Cardiac muscle cell (in vitro differentiated cells and primary cell): ENCODE measurements at regions not wholly inside any gene's neighbourhood (a gene's known extent, or its start where the extent isn't known, plus 50 kb on each side); places are given as distances from the start of the nearest gene placed in this dataset.

Experiments
- DNase-seq, 2 donors: peaks; one replicate each; pipeline versions ENCODE4 v3.0.0 to v3.0.0-alpha.2; 2010 to 2017; ENCODE audit warnings: low read depth in 1 of 2, low spot score in 1 of 2
- H3K27ac ChIP-seq: fragments of 200-600 bp; sonication (generic); 2 replicates; pipeline ENCODE4 v1.5.1; 2016
- H3K27me3 ChIP-seq: fragments of 200-600 bp; sonication (generic); 2 replicates; pipeline ENCODE4 v1.6.0; 2016; ENCODE audit warnings: control low read depth
- H3K36me3 ChIP-seq: fragments of 200-600 bp; sonication (generic); 2 replicates; pipeline ENCODE4 v1.5.1; 2016; ENCODE audit warnings: control low read depth
- H3K4me1 ChIP-seq: fragments of 200-600 bp; sonication (generic); 2 replicates; pipeline ENCODE4 v1.8.1; 2017; ENCODE audit warnings: low read depth, mild to moderate bottlenecking, mixed run types
- H3K4me3 ChIP-seq: fragments of 200-600 bp; sonication (generic); 2 replicates; pipeline ENCODE4 v1.5.1; 2016; ENCODE audit warnings: mild to moderate bottlenecking
- H3K9me3 ChIP-seq: fragments of 200-600 bp; sonication (generic); 2 replicates; pipeline ENCODE4 v1.5.1; 2017; ENCODE audit warnings: low read depth, mild to moderate bottlenecking, control low read depth
- TF ChIP-seq, protein P1 (sequence below): IDR thresholded peaks from 2 replicates; pipeline ENCODE4 v1.5.1; 2012; ENCODE audit warnings: low read depth, mild to moderate bottlenecking, low read length

- TF ChIP-seq, protein P1, sequence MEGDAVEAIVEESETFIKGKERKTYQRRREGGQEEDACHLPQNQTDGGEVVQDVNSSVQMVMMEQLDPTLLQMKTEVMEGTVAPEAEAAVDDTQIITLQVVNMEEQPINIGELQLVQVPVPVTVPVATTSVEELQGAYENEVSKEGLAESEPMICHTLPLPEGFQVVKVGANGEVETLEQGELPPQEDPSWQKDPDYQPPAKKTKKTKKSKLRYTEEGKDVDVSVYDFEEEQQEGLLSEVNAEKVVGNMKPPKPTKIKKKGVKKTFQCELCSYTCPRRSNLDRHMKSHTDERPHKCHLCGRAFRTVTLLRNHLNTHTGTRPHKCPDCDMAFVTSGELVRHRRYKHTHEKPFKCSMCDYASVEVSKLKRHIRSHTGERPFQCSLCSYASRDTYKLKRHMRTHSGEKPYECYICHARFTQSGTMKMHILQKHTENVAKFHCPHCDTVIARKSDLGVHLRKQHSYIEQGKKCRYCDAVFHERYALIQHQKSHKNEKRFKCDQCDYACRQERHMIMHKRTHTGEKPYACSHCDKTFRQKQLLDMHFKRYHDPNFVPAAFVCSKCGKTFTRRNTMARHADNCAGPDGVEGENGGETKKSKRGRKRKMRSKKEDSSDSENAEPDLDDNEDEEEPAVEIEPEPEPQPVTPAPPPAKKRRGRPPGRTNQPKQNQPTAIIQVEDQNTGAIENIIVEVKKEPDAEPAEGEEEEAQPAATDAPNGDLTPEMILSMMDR: no peak
- Histone ChIP-seq H3K4me3 (no peak overlapping the region), H3K27ac (no peak overlapping the region), H3K9me3 (no peaks in the 10 kb centered on the region), H3K27me3 (no peaks in the 10 kb centered on the region), H3K36me3 (no peaks in the 10 kb centered on the region), H3K4me1 (no peaks in the 10 kb centered on the region)
- no peak for DNase-seq
Measured at GRCh38 chr3:145648396-145648795, 512.6 kb downstream of the PLOD2 start.

GRCh38 chr3:145649368-145649887 is 511.6 kb downstream of the PLOD2 start:
- DNase-seq: no peak
- no peaks in the 10 kb centered on the region for H3K27me3 ChIP-seq
- H3K4me3 ChIP-seq: no peak overlapping the region
- TF ChIP-seq, protein P1: no peak
- no peak overlapping the region for H3K27ac ChIP-seq
- H3K36me3 ChIP-seq: no peaks in the 10 kb centered on the region
- H3K9me3 ChIP-seq: no peaks in the 10 kb centered on the region
- H3K4me1 ChIP-seq: no peaks in the 10 kb centered on the region

DNA sequence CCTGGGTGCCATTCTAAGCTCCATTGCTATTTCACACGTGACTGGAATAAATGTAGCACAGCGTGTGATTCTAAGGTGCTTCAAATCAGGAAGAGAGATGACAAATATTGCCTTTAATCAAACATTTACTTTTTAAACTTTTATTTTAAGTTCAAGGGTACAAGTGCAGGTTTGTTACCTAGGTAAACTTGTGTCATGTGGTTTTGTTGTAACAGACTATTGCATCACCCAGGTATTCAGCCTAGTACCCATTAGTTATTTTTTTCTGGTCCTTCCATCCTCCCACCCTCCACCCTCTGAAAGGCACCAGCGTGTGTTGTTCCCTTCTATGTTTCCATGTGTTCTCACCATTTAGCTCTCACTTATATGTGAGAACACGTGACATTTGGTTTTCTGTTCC is 510.8 kb downstream of the PLOD2 start:
- DNase-seq: no peak
- Histone ChIP-seq H3K4me3 (no peak overlapping the region), H3K4me1 (no peaks in the 10 kb centered on the region), H3K27ac (no peak overlapping the region), H3K36me3 (no peaks in the 10 kb centered on the region), H3K9me3 (no peaks in the 10 kb centered on the region), H3K27me3 (no peaks in the 10 kb centered on the region)
- TF ChIP-seq, protein P1: no peak

DNA sequence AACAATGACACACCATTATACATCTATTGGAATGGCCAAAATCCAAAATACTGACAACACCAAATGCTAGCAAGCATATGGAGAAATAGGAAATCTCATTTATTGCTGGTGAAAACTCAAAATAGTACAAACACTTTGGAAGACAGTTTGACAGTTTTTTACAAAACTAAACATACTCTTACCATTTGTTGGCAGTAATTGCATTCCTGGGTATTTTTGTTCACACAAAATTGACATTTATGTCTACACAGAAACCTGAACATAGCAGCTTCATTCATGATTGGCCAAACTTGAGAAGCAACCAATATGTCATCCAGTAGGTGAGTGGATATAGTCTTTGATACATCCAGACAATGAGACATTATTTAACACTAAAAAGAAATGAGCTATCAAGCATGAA is 489.9 kb downstream of the PLOD2 start:
- Histone ChIP-seq H3K27me3 (no peaks in the 10 kb centered on the region), H3K27ac (no peak overlapping the region), H3K4me1 (no peaks in the 10 kb centered on the region), H3K4me3 (no peak overlapping the region), H3K36me3 (no peaks in the 10 kb centered on the region), H3K9me3 (no peaks in the 10 kb centered on the region)
- DNase-seq: no peak
- TF ChIP-seq, protein P1: no peak

DNA sequence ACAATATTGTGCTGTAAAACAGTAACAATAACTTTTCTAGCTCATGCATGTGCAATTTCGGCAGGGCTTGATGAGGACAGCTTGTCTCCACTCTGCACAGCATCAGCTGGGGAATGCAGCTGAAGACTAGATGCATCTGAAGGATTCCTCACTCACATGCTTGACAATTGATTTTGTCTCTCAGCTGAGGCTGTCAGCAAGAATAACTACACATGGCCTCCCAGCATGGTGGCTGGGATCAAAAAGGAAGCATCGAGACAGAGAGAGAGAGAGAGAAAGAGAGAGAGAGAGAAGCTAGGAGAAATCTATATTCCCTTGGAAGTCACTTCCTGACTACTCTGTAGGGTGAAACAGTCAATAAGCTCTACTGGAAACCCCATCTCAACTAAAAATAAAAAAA is 487.1 kb downstream of the PLOD2 start:
- TF ChIP-seq, protein P1: no peak
- Histone ChIP-seq H3K27me3 (no peaks in the 10 kb centered on the region), H3K36me3 (no peaks in the 10 kb centered on the region), H3K27ac (no peak overlapping the region), H3K9me3 (no peaks in the 10 kb centered on the region), H3K4me3 (no peak overlapping the region), H3K4me1 (no peaks in the 10 kb centered on the region)
- no peak for DNase-seq

DNA sequence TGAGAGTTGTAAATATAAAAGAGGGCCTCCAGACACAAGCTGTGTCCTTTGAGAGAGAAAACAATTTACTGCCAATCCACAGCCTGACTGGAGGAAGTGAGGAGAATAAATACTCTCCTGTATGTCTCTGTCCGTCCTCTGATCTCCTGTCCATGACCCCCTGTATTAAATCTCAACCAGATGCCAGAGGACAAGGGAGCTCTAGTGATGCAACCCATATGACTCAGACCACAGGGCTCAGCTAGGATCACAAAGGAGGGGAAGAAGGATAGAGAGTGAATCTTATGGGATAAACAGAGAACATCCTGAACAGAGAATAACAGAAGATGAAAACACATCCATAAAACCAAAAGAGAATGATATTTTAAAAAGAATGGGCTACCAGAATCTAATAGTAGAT is 482.6 kb downstream of the PLOD2 start:
- TF ChIP-seq, protein P1: no peak

More for the DNA sequence above, 482.6 kb downstream of the PLOD2 start:
- Histone ChIP-seq H3K36me3 (no peaks in the 10 kb centered on the region), H3K9me3 (no peaks in the 10 kb centered on the region), H3K4me1 (peaks cover 4% of the 10 kb centered on the region), H3K27me3 (no peaks in the 10 kb centered on the region), H3K27ac (no peak overlapping the region), H3K4me3 (no peak overlapping the region)
- DNase-seq: peak in 1 of 2 donors; percentile 5
